ENCODE measurements at regions not wholly inside any gene's neighbourhood (a gene's known extent, or its start where the extent isn't known, plus 50 kb on each side); places are given as distances from the start of the nearest gene placed in this dataset.

DNA sequence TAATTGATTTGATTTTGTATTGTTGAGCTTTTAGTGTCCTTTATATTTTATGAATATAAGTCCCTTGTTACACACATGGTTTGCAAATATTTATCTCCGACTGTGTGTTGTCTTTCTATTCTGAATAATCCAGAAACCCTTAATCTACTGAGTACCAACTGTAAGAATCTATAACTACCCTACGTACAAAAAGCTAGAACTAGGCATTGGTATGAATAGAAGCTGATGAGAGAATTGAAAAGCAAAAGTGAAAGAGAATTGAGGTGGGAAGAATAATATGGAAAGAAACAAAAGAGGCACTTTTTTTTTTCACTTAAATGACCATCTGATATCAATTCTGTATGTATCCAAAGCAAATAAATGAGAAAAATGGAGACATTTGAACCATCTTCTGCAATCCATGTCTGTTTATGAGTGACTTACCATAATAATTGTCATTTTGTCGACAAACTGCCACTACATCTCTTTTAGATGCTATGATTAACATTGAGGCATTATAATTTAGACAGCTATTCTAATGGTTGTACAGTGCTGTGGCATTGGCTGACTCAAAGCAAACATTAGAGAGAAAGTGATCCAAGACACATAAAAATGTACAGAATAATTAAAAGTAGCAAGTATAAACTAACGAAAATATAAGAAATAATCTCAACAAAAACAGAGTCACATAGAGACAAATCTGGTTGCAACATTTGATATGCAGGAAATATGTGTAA lies 1516.6 kb upstream of the AGA start:
- intact Hi-C loops (cut with micrococcal nuclease; ENCODE audit: unreplicated experiment) (no loop called here), in situ Hi-C loops (cut with MboI) (no loop called here)
- ATAC-seq (peak; percentile 77), FAIRE-seq (no peak), DNase-seq (ENCODE audit: low read depth, low spot score) (no peak)
- ChIA-PET RAD21 (ENCODE audit: unreplicated experiment) (interaction anchor here (0.7 kb wide), 1 partner anchor 15 kb away, joined by 3 read pairs; no protein-coding TSS in a partner anchor), CTCF (interaction anchor here (0.7 to 1.9 kb wide), 4 partner anchors 14 to 579 kb away, joined by 3 to 5 read pairs (median 3); no protein-coding TSS in a partner anchor), SMC1A (ENCODE audit: uncharacterized antibody, unreplicated experiment) (interaction anchor here (0.6 to 1.9 kb wide), 6 partner anchors 9 to 431 kb away, joined by 3 to 7 read pairs (median 4); no protein-coding TSS in a partner anchor), POLR2A (interaction anchor here (0.5 to 0.6 kb wide), 2 partner anchors 38 to 65 kb away, joined by 3 read pairs; no protein-coding TSS in a partner anchor)
- 34% methylated on average over 4 of the region's 4 CpGs for WGBS (ENCODE audit: insufficient coverage, insufficient replicate concordance, low lambda C conversion rate, missing lambda C conversion rate)
- Histone ChIP-seq H3K27me3 (replicated peaks in 1 of 2; ENCODE audit: control insufficient read depth in 2 of 2, insufficient read depth in 2 of 2, low read length in 1 of 2) (no peaks in the 10 kb centered on the region), H2AFZ (ENCODE audit: control insufficient read depth, low read depth, low read length) (no peak overlapping the region), H3K4me3 (no peak overlapping the region), H3K4me2 (ENCODE audit: control insufficient read depth, insufficient read depth) (no peak overlapping the region), H3K79me2 (ENCODE audit: control insufficient read depth, insufficient read depth, low read length) (no peaks in the 10 kb centered on the region), H3K9me3 (replicated peaks; ENCODE audit: control insufficient read depth, insufficient read depth, low read length) (no peaks in the 10 kb centered on the region), H4K20me1 (ENCODE audit: control insufficient read depth, insufficient read depth) (no peaks in the 10 kb centered on the region), H3K9ac (ENCODE audit: control insufficient read depth, insufficient read depth, low read length) (no peak overlapping the region), H3K36me3 (ENCODE audit: control insufficient read depth in 2 of 2, insufficient read depth in 2 of 2, low read length in 1 of 2) (no peaks in the 10 kb centered on the region), H3K4me1 (ENCODE audit: control insufficient read depth, insufficient read depth, low read length) (no peaks in the 10 kb centered on the region), H3K27ac (ENCODE audit: control insufficient read depth, insufficient read depth) (no peak overlapping the region)
- no TSS peak for BruUV-seq (replicated peaks)
- TF ChIP-seq MTA3 (IDR thresholded peaks at IDR 0.05; ENCODE audit: borderline replicate concordance, low read length), result no peak
- TF ChIP-seq CBFB (IDR thresholded peaks at IDR 0.05; ENCODE audit: low read depth), result no peak
- TF ChIP-seq WRNIP1 (IDR thresholded peaks at IDR 0.05; ENCODE audit: borderline replicate concordance, low read depth, low read length), result no peak
- no peak for TF ChIP-seq PKNOX1 (IDR thresholded peaks at IDR 0.05)
- TF ChIP-seq GATAD2B (conservative IDR thresholded peaks at IDR 0.05; ENCODE audit: low read depth), result no peak
- no peak for TF ChIP-seq NR2C1 (IDR thresholded peaks at IDR 0.05)
- no peak for TF ChIP-seq NR2F1 (conservative IDR thresholded peaks at IDR 0.05)
- no peak for TF ChIP-seq SMC3 (IDR thresholded peaks at IDR 0.05; ENCODE audit: borderline replicate concordance, low read length)
- TF ChIP-seq LARP7 (IDR thresholded peaks at IDR 0.05), result no peak
- TF ChIP-seq RUNX3 (IDR thresholded peaks at IDR 0.05; ENCODE audit: low read length), result no peak
- TF ChIP-seq ASH2L (IDR thresholded peaks at IDR 0.05; ENCODE audit: borderline replicate concordance, low read depth), result no peak
- TF ChIP-seq ZNF24 (IDR thresholded peaks at IDR 0.05), result no peak
- no peak for TF ChIP-seq PRDM15 (CRISPR knock-in tag; IDR thresholded peaks at IDR 0.05)
- no peak for TF ChIP-seq RBBP5 (conservative IDR thresholded peaks at IDR 0.05)
- TF ChIP-seq, protein P1, sequence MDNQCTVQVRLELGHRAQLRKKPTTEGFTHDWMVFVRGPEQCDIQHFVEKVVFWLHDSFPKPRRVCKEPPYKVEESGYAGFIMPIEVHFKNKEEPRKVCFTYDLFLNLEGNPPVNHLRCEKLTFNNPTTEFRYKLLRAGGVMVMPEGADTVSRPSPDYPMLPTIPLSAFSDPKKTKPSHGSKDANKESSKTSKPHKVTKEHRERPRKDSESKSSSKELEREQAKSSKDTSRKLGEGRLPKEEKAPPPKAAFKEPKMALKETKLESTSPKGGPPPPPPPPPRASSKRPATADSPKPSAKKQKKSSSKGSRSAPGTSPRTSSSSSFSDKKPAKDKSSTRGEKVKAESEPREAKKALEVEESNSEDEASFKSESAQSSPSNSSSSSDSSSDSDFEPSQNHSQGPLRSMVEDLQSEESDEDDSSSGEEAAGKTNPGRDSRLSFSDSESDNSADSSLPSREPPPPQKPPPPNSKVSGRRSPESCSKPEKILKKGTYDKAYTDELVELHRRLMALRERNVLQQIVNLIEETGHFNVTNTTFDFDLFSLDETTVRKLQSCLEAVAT (IDR thresholded peaks at IDR 0.05), result no peak
- TF ChIP-seq USF1 (IDR thresholded peaks at IDR 0.05; ENCODE audit: borderline replicate concordance, extremely low read length, insufficient read depth, low read depth, low read length), result no peak

Data from GM12878 (cell line).